HG02571 (cell line): ENCODE measurements at regions not wholly inside any gene's neighbourhood (a gene's known extent, or its start where the extent isn't known, plus 50 kb on each side); places are given as distances from the start of the nearest gene placed in this dataset.

Experiments
- ATAC-seq: cut with Tn5 transposase; IDR thresholded peaks from one replicate; pipeline ENCODE4 v1.9.1; 2021; ENCODE audit warnings: mild to moderate bottlenecking, moderate library complexity; ENCODE audit not compliant: unreplicated experiment

GRCh38 chr5:29897916-29898315, 1295.6 kb upstream of the CDH6 start:
- no peak for ATAC-seq

DNA sequence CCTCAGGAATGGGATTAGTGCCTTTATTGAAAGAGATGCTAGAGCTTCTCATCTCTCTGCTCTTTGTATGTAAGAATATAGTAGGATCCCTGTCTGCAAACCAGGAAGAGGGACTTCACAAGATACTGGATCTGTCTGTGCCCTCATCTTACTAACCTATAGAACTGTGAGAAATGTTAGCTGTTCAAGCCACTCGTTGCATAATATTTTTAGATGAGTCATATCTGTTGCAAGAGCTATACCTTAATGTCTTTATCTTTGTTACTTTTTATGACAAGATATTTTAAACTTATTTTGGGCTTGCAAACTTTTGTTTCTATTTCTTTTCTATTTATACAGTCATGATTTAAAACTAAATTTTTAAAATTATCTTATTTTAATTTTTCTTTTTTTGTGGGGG, 1296.8 kb upstream of the CDH6 start:
- no peak for ATAC-seq

GRCh38 chr5:29894668-29895067, 1298.8 kb upstream of the CDH6 start:
- ATAC-seq, result no peak

DNA sequence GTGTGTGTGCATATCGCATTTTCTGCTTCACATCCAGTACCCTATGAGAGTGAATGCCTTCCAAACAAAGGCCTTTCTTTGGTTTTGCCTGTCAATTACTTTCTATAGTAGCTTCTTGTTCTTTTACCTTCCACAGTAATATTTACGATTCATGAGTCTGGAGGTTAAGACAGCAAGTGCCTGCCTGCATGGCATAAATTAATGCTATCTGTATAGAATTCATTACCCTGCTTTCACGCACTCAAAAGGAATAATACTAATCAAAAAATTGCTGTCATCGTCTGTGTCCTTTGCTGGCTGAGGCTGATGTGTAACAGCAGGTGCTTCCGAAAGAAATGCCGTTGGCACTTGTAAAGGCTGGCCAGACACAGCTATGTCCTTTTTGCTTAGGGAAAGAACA, 1304.4 kb upstream of the CDH6 start:
- ATAC-seq, result no peak

DNA sequence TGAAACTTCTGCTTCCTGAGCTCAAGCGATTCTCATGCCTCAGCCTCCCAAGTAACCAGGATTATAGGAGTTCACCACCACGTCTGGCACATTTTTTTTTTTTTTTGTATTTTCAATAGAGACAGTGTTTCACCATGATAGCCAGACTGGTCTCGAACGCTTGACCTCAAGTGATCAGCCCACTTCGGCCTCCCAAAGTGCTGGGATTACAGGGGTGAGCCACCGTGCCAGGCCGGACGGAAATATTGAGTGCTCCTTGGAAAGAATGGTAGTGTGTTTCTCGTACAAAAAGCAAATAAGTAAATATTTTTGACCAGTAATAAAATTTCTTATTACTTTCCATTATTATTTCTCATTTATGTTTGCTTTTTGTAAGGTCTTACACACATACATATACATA, 1307.9 kb upstream of the CDH6 start:
- ATAC-seq, result no peak

DNA sequence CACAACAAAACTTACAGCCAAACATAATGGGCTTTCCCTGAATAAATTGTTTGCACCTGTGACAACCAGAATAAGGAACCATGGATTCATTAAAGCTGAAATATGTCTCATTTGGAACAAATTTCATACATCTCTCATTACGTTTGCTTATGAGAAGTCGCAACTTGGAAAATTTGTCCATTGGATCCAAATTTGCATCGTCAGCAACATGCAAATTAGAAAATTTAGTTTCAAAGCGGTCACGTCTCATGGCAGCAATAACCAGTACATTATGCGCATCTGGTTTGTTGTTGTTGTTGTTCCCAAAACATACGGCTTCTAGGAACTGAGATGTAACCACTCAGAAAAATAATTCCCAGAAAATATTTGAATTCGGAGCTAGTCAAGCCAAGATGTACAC, 1311.5 kb upstream of the CDH6 start:
- no peak for ATAC-seq

GRCh38 chr5:29879401-29879800, 1314.1 kb upstream of the CDH6 start:
- ATAC-seq, result no peak

GRCh38 chr5:29878599-29878998, 1314.9 kb upstream of the CDH6 start:
- no peak for ATAC-seq

GRCh38 chr5:29867155-29867554, 1326.3 kb upstream of the CDH6 start:
- no peak for ATAC-seq

DNA sequence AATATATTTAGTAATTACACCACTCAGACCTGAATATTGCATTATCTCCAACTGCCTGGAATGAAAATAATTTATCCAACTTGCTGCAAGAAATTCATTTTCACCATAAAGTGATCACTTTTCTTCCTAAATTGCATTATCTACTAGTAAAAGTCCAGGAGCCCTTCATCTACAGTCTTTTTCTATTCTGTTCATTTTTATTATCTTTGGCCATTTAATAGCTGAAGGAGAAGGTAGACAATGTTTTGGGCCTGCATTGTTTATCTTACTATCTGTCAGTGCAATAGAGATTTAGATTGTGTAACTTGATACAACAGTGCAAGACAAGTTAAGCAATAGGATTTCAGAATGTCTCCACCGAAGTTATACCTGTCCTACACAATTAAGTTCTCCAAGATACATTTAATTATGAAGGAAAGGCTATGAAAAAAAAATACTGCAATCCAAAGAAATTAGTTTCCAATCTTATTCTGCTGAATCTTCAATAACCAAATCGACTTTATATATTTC, 1339.7 kb upstream of the CDH6 start:
- no peak for ATAC-seq

- ATAC-seq, result no peak
Measured at GRCh38 chr5:29852329-29852728, 1341.2 kb upstream of the CDH6 start.

- ATAC-seq, result no peak
Measured at GRCh38 chr5:29845206-29845605, 1348.3 kb upstream of the CDH6 start.

- no peak for ATAC-seq
Measured at GRCh38 chr5:29833394-29833793, 1360.1 kb upstream of the CDH6 start.

GRCh38 chr5:29822521-29822920, 1371.0 kb upstream of the CDH6 start:
- ATAC-seq, result no peak

GRCh38 chr5:29811914-29812679, 1381.4 kb upstream of the CDH6 start:
- ATAC-seq, result no peak

GRCh38 chr5:29805804-29806203, 1387.7 kb upstream of the CDH6 start:
- no peak for ATAC-seq

GRCh38 chr5:29800752-29801151, 1392.7 kb upstream of the CDH6 start:
- ATAC-seq, result no peak

DNA sequence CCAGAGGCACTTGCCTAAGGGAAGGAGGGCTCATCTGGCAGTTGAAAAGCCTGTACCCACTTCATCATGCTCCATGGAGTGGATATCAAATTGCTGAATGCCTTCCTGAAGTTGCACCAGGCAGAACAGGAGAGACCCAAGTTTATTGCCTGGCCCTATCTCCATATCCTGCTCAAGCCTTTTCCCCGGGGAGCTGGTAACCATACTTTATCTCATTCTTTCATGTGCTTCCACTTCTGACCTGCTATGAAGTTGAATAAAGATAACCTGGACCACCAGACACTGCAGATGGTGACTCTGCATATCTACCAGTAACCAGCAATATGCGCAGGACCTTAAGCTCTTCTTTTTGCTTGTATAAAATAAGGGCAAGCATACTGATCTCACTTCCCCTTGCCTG, 1397.5 kb upstream of the CDH6 start:
- ATAC-seq, result no peak

- ATAC-seq, result no peak
Measured at GRCh38 chr5:29795096-29795652, 1398.3 kb upstream of the CDH6 start.

GRCh38 chr5:29794141-29794787, 1399.2 kb upstream of the CDH6 start:
- no peak for ATAC-seq

DNA sequence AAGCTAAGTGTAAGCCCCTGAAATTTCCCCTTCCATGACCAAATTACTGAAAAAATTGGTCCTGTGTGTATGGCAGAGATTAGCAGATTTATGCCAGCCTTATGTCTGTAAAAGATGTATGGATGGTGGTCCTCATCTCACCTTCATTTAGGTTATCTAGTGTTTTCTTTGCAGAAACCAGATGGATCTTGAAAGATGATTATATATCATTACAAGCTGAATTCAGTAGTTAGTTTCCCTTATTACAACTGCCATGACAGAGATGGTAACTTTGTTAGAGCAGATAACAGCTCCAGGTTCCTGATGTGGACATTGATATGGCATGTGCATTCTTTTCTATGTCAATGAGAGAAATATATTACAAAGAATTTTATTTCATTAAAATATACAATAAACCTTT, 1403.2 kb upstream of the CDH6 start:
- ATAC-seq, result no peak

DNA sequence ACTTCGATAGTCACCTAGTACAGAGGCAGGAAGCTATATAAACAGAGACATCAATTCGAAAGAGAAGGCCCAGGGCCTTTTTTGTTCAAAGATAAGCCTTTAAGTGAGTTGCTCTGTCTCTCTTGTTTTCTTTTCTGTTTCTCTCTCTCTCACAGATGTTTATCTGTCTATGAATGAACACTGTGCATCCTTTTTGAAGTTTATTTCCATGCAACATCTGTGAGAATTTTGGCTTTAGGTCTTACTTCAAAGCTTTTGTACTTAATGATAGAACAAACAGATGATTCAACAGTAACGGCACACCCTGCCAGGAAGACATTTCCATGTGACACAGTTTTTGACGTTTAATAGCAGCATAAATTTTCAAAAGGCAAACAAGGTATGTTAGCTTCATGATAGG, 1413.1 kb upstream of the CDH6 start:
- no peak for ATAC-seq
